Endodermal cell (in vitro differentiated cells): ENCODE measurements at regions not wholly inside any gene's neighbourhood (a gene's known extent, or its start where the extent isn't known, plus 50 kb on each side); places are given as distances from the start of the nearest gene placed in this dataset.

Experiments
- DNase-seq: peaks from one replicate; pipeline ENCODE4 v3.0.0-alpha.2; 2017
- H3K27ac ChIP-seq: 2 replicates; pipeline ENCODE4 v1.5.1; 2013; ENCODE audit warnings: mild to moderate bottlenecking, low read depth, low read length, moderate library complexity
- H3K27me3 ChIP-seq: 2 replicates; pipeline ENCODE4 v1.6.1; 2013; ENCODE audit warnings: mild to moderate bottlenecking, low read length, moderate library complexity; ENCODE audit not compliant: insufficient read depth, control insufficient read depth, poor library complexity, severe bottlenecking
- H3K36me3 ChIP-seq: 2 replicates; pipeline ENCODE4 v1.7.0; 2013; ENCODE audit warnings: mild to moderate bottlenecking, low read length, moderate library complexity; ENCODE audit not compliant: control insufficient read depth, insufficient read depth
- H3K4me1 ChIP-seq: one replicate; pipeline ENCODE4 v1.7.0; 2013; ENCODE audit warnings: low read length; ENCODE audit not compliant: control insufficient read depth, insufficient read depth
- H3K4me3 ChIP-seq: 2 replicates; pipeline ENCODE4 v1.5.1; 2013; ENCODE audit warnings: mild to moderate bottlenecking, low read length, moderate library complexity
- H3K9ac ChIP-seq: 2 replicates; pipeline ENCODE4 v1.6.1; 2013; ENCODE audit warnings: mild to moderate bottlenecking, low read length, moderate library complexity; ENCODE audit not compliant: poor library complexity, severe bottlenecking; ENCODE audit errors: extremely low read depth
- H3K9me3 ChIP-seq: 2 replicates; pipeline ENCODE4 v1.6.1; 2013; ENCODE audit warnings: mild to moderate bottlenecking, low read length, moderate library complexity; ENCODE audit not compliant: control insufficient read depth
- H3K27ac Mint-ChIP-seq: 2 replicates; pipeline ENCODE4 v1.8.0; 2020; ENCODE audit warnings: mixed read lengths
- H3K27me3 Mint-ChIP-seq: 2 replicates; pipeline ENCODE4 v1.8.0; 2021; ENCODE audit warnings: mild to moderate bottlenecking, mixed read lengths; ENCODE audit not compliant: insufficient read depth
- H3K36me3 Mint-ChIP-seq: 2 replicates; pipeline ENCODE4 v1.8.0; 2020; ENCODE audit warnings: low read depth, mixed read lengths
- H3K4me1 Mint-ChIP-seq: 2 replicates; pipeline ENCODE4 v1.8.0; 2020; ENCODE audit warnings: mixed read lengths
- H3K4me3 Mint-ChIP-seq: 2 replicates; pipeline ENCODE4 v1.8.0; 2020; ENCODE audit warnings: mild to moderate bottlenecking, moderate library complexity, mixed read lengths
- H3K9me3 Mint-ChIP-seq: 2 replicates; pipeline ENCODE4 v1.8.0; 2020; ENCODE audit warnings: mild to moderate bottlenecking, mixed read lengths
- WGBS, 2 experiments: methylation state at CpG; one replicate each; pipeline versions ENCODE4 v1.1.5 to v1.1.7; 2013; ENCODE audit warnings: missing lambda C conversion rate in 2 of 2, mixed read lengths in 1 of 2; ENCODE audit not compliant: insufficient coverage in 1 of 2, insufficient read length in 1 of 2; 5-methylcytosine and 5-hydroxymethylcytosine counted together
- TF ChIP-seq, protein P1 (sequence below): fragments of 200-600 bp; sonication (generic); conservative IDR thresholded peaks from 2 replicates; pipeline ENCODE4 v1.5.0; 2021; ENCODE audit warnings: antibody characterized with exemption, mild to moderate bottlenecking

DNA sequence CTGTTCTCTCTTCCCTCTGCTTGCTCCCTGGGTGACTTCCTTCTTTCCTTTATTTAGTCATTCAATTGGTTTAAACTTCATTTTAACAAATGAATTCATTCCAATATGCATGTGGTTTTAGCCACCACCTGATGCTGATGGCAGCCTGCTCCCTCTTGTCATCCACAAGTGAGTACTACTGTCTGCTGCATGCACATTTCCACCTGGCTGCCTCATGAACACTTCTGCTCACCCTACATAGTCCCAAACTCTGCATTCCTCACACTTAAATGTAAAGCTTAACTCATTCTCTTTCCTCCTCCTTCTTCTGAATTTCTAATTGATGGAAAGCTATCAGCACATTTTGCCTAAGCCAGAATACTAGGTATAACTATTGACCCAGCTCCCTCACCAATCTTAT, 184.7 kb upstream of the ZNF462 start:
- H3K4me1 Mint-ChIP-seq: peaks cover 12% of the 10 kb centered on the region
- H3K4me3 Mint-ChIP-seq: no peak overlapping the region
- no peaks in the 10 kb centered on the region for H3K9me3 Mint-ChIP-seq

DNA sequence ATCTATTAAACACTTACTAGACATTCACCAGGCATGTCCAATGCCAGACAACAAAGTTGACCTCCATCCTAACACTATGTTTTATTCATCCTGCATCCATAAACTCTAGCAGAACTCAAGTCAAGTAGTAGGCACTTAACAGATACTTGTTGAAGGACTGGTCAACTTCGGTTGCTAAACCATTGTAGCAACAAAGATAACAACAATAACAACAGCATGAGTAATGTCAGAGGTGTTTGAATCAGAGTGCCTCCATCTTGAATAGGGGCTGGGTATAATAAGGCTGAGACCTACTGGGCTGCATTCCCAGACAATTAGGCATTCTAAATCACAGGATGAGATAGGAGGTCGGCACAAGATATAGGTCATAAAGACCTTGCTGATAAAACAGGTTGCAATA, 180.5 kb upstream of the ZNF462 start:
- Histone ChIP-seq H3K4me3 (no peak overlapping the region), H3K27me3 (no peaks in the 10 kb centered on the region), H3K27ac (no peak overlapping the region), H3K36me3 (no peaks in the 10 kb centered on the region), H3K4me1 (no peaks in the 10 kb centered on the region), H3K9me3 (no peaks in the 10 kb centered on the region), H3K9ac (no peak overlapping the region)
- H3K4me3 Mint-ChIP-seq: no peak overlapping the region
- WGBS, 2 experiments: 69% methylated on average over 2 of the region's 2 CpGs; no CpG with 5 or more reads in 1 of the 2 experiments
- TF ChIP-seq, protein P1, sequence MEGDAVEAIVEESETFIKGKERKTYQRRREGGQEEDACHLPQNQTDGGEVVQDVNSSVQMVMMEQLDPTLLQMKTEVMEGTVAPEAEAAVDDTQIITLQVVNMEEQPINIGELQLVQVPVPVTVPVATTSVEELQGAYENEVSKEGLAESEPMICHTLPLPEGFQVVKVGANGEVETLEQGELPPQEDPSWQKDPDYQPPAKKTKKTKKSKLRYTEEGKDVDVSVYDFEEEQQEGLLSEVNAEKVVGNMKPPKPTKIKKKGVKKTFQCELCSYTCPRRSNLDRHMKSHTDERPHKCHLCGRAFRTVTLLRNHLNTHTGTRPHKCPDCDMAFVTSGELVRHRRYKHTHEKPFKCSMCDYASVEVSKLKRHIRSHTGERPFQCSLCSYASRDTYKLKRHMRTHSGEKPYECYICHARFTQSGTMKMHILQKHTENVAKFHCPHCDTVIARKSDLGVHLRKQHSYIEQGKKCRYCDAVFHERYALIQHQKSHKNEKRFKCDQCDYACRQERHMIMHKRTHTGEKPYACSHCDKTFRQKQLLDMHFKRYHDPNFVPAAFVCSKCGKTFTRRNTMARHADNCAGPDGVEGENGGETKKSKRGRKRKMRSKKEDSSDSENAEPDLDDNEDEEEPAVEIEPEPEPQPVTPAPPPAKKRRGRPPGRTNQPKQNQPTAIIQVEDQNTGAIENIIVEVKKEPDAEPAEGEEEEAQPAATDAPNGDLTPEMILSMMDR: no peak
- no peaks in the 10 kb centered on the region for H3K27me3 Mint-ChIP-seq
- DNase-seq: no peak
- H3K27ac Mint-ChIP-seq: no peak overlapping the region
- H3K9me3 Mint-ChIP-seq: no peaks in the 10 kb centered on the region
- H3K4me1 Mint-ChIP-seq: peaks cover 15% of the 10 kb centered on the region
- H3K36me3 Mint-ChIP-seq: no peaks in the 10 kb centered on the region

More for the DNA sequence above, 184.7 kb upstream of the ZNF462 start:
- Histone ChIP-seq H3K4me1 (no peaks in the 10 kb centered on the region), H3K9me3 (no peaks in the 10 kb centered on the region), H3K9ac (no peak overlapping the region), H3K36me3 (no peaks in the 10 kb centered on the region), H3K4me3 (no peak overlapping the region), H3K27ac (no peak overlapping the region), H3K27me3 (no peaks in the 10 kb centered on the region)
- no peak overlapping the region for H3K27ac Mint-ChIP-seq
- TF ChIP-seq, protein P1: no peak
- H3K27me3 Mint-ChIP-seq: no peaks in the 10 kb centered on the region
- H3K36me3 Mint-ChIP-seq: no peaks in the 10 kb centered on the region
- no peak for DNase-seq

DNA sequence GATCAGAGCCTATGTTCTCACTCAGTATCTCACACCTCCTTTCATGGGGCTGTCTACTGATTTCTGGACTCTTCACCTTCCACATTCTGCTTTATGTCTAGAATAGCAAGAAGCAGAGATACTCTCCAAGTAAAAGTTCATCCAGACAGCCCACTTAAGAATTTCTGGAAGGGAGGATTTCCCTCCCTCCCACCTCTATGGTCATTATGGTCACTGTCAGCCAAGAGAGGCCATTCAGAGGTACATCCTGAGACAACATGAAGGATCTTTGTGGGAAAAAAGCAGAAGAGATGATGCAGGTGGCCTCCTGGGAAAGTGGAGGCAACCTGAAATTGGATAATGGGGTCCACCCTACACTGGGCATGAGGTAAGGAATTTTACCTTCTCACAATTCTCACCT, 179.5 kb upstream of the ZNF462 start:
- H3K9me3 ChIP-seq: no peaks in the 10 kb centered on the region
- H3K27me3 ChIP-seq: no peaks in the 10 kb centered on the region
- Mint-ChIP-seq H3K9me3 (no peaks in the 10 kb centered on the region), H3K27me3 (no peaks in the 10 kb centered on the region), H3K27ac (no peak overlapping the region), H3K36me3 (no peaks in the 10 kb centered on the region), H3K4me3 (no peak overlapping the region), H3K4me1 (peaks cover 9% of the 10 kb centered on the region)
- no peaks in the 10 kb centered on the region for H3K36me3 ChIP-seq
- no peak overlapping the region for H3K4me3 ChIP-seq
- TF ChIP-seq, protein P1: no peak
- H3K27ac ChIP-seq: no peak overlapping the region
- H3K9ac ChIP-seq: no peak overlapping the region
- no peaks in the 10 kb centered on the region for H3K4me1 ChIP-seq
- DNase-seq: no peak
